Muscle of back (tissue), 3 donors: ENCODE measurements at regions not wholly inside any gene's neighbourhood (a gene's known extent, or its start where the extent isn't known, plus 50 kb on each side); places are given as distances from the start of the nearest gene placed in this dataset.
"Not testable (repeated sequence)": the region's sequence is repeated elsewhere in the genome, so short reads cannot be mapped to it uniquely, and the experiment has no call there.

Source experiments
- DNase-seq, 3 donors: peaks; one replicate each; pipeline versions ENCODE4 v3.0.0 to v3.0.0-alpha.2; 2013

DNA sequence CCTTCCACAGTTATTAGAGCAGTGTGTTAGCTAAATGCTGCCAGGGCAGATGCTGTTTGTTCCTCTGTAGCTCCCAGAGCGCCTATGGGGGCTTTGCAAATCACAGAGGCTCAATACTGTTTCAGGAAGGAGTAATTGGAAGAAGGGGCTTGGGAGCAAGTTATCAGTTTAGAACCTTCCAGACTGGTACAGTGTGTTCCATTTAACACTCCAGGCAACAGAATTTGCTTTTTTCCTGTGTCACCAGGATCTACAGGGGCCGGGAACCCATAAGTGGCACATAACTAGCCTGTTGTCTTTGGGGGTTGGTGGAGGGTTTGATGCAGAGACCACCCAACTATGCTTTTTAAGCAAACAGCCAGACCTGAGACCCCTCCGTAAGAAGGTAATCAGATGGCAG, 307.3 kb upstream of the KCNN2 start:
- peak in 2 of 3 donors; percentile 5 to 29 for DNase-seq

DNA sequence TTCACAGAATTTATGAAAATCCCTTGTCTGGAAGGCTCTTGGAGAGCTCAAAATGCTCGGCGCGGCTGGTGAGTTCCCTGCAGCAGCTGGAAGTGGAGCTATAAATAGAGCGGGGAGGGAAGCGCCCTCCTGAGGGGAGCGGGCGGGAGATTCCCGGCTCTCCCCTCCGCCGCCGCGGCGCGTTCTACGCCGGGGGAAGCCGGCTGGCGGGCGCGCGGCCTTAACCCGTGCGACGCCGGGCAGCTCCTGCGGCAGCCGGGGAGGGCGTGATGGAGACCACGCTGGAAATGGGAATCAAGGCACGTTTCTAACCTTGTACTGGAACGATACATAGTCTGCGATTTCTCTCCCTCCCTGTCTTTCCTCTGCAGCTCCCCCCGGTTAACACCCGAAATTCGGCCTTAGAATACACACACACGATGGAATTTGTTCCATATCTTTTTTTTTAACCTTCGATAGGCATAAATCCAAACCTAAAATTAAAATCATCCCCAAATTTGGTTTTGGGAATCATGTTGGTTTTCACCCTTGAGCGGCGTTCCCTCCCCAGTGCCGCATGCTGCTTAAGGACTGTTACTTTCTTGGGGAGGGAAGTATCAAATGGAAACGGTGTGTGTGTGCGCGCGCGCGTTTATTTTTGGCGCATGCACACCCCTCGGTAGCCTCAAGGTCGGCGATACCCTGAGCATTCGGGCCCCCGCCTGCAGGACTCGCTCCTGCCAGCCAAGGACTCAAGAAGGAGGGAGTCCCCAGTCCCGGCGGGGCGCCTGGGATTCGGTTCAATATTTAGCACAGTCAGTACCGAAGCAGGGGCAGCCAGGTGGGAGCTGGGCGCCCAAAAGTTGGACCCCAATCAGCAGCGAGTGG, 306.3 kb upstream of the KCNN2 start:
- DNase-seq = peak; percentile 77 to 91 (median 86)

DNA sequence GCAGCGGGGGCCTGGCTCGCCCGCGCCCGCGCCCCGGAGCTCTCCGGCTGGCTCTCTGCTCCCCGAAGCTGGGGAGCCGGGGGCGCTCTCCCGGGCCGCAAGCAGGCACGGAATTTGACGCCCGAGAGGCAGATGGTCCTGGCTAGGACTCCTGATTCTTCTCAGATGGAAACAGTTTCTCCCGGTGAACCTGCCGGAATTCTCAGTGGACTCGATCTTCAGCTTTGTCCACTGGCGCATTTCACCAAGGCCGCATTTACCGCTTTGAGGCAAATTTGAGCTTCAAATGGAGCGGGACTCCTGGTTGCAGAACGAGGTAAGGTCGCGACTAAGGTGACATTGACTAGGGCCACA, 305.7 kb upstream of the KCNN2 start:
- no peak for DNase-seq

DNA sequence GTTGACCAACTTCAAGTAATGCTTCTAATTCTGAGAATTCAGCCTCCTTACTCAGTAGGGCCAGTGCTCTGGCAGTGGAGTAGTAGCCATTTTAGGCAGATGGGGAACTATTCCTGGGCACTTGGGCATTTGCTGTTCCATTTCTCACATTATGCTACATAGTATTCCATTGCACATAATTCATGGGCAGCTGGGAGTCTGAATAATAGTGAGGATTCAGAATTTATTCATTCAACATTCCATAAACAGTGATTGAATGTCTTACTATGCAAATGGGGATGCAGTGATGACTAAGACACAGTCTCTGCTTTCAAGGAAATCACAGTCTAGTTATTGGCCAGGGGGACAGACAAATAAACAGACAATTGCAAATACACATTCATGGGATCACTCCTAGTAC, 301.0 kb upstream of the KCNN2 start:
- DNase-seq = no peak

DNA sequence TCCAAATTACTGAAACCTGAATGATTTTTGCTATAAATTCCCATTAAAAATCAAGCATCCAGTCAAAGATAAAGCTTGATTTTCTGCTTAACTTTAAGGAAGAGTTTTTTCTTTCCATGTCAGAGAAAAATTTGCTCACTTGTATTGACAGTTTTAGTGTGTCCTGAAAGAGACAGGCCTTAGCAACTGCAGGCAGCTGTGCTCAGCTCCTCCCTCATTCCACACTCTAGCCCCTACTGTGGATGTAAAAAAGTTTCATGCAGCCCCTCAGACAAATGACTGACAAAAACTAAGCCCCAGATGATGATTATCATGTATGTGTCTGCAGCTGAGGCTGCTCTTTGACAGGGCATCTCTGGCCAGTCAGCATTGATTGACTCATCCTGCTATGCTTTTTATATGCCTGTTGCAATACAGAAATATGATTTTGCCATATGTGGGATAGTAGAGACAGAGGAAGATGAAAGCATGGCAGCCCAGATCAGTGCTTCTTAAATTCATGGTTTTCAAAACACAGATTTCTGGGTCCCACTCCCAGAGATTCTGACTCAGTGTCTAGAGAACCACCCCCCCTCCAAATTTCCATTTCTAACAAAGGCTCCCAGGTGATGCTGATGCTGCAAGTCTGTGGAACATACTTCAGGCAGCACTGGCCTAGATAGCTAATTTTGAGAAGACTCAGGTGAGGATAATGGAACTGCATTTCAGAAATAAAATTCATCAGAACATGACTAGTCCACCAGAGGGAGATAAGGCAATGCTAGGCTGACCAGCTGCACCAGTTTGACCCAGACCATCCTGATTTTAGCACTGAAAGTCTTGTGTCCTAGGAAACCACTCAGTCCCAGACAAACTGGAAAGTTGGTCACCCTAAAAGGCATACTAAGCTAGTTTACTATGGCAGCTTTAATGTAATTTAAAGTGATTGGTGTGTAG, 298.7 kb upstream of the KCNN2 start:
- DNase-seq = no peak

DNA sequence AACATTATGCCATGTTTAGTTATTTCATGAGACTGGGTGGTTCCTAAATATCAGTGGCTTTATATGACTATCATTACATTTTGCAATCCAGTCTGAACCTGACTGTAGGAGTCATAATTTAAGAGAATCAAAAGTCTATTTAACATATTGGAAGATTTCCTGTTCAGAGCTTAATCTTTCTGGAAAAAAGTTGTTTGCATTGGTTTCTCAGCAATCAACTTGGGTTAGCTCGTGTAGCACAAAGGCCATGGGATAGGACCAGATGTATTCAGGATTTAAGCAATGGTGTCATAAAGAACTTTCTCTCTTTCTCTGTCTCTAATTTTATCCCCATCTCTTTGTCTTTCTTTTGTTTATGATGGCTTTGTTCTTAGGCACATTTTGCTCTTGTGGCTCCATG, 296.0 kb upstream of the KCNN2 start:
- DNase-seq = no peak

DNA sequence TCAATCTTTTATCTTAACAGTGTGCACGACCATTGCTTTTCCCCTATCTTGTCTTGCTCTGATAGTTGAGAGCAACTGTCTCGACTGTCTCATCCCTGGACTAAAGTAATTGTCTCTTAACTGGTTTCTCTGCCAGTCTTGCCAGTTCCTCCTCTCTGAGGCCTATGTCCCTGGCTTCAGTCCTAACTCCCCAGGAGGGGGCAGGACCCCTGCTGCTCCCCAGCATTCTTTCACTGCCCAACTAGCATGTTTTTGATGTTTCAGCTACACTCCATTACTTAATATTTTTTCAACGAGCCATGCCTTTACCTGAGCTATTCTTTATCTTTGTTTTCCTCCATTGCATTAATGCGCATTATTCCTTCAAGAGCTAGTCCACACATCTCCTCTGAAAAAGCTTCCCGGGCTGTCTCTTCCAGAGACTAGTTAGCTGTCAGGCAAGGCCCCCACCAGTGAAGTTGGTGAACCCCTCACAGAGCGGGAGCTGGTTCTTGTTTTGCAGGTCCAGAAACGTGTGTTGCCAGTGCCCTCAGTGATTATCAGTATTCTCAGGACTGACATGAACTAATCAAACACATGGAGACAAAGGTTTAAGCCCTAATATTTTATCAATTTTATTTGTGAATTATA, 291.7 kb upstream of the KCNN2 start:
- no peak for DNase-seq

DNA sequence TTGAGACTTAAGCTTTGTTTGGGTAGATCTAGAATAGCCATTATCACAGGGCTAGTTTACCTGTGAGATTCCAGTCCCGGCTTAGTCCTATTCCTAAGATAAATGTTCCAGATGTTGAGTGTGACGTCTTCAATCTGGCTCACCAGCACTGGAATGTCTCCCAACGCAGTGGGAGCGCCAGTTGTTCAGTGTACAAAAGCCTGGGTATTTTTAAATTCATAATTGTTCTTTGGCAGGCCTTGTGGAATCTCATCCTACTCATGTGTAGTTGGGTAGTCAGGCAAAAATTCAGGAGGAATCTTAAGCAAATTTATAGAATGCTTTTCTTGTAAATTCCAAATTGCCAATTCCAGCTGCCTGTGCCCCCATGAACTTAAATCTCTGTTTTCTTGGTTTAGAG, 272.6 kb upstream of the KCNN2 start:
- DNase-seq = peak in 2 of 3 donors; percentile 9 to 23

DNA sequence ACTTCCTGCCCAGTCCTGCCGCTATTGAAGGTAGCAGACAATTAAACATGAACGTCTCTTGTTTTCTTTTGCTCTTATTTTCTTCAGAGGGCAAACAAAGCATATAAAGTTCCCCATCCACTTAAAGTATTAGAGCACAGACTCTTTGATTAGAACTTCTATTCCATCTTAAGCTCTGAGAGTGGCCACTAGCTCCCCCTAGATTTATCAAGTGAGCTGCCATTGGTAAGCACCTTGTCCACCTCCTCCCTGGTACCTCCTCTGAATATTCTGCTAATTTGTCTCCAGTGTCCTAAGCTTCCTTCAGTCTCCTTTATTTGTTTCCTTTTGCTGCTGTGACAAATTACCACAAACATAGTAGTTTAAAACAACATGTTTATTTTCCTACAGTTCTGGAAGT, 264.3 kb upstream of the KCNN2 start:
- no peak for DNase-seq

DNA sequence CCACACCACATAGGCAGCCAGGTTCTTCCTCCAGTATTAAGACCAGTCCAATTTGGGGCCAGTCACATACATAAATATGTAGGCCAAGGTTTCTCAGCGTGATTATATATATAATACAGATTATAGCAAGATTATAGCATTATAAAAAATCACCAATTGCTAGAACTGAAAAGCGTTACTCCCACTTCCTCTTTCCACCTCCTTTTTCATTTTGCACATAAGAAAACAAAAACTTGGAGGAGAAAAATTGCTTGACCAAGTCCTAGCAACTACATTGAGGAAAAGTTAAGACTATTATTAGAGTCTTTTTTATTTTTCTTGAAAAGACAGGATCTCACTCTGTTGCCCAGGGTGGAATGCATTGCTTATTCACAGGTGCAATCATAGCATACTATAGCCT, 262.7 kb upstream of the KCNN2 start:
- DNase-seq = no peak

DNA sequence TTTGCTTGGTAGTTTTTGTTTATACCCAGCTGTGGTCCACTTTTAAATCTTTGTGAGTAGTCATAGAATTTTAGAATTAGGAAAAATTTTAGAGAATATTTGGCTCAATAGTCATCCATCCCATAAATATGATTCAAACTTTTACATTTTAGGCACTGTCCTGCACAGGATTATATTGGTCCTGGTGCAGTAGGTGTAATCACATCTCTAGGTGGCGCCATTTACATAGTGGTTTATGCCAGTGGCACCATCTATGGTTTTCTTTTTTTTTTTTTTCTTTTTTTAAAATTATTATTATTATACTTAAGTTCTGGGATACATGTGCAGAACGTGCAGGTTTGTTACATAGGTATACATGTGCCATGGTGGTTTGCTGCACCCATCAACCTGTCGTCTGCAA, 260.7 kb upstream of the KCNN2 start:
- peak in 1 of 3 donors; percentile 5 for DNase-seq

DNA sequence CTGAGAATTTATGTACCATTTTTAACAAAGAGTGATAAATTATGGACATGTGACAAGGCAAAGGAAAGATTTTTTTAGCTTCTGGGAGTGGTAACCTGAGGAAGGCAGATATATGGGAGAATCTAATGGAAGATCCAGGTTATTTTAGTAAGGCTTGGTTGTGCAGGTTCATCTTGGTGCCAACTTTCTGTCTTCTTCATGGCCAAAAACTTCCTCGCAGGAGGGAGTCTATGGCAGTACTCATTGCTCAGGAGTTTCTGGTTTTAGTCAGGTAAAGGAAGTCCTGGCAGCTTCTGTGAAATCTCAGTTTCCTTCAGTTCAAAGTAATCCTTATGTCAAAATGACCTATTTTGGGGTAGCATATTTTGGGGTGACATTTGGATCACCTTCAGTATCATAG, 248.3 kb upstream of the KCNN2 start:
- no peak for DNase-seq

DNA sequence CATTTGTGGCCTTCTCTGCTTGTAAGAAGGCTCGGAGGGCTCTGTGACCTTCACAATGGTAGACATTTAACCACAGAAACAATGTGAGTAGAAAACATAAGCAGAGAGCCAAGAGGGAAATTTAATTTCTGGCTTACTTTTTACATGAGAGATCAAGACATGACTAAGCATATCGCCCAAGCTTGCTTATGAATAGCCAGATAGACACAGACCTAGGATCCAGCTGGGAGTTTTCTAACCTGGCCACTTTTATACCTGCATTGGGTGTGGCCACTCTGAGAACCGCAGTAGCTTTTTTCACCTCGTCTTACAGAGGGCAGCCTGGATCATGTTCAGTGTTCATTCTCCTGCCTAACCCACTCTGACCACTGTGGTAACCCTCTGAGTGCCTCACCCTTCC, 244.9 kb upstream of the KCNN2 start:
- no peak for DNase-seq

DNA sequence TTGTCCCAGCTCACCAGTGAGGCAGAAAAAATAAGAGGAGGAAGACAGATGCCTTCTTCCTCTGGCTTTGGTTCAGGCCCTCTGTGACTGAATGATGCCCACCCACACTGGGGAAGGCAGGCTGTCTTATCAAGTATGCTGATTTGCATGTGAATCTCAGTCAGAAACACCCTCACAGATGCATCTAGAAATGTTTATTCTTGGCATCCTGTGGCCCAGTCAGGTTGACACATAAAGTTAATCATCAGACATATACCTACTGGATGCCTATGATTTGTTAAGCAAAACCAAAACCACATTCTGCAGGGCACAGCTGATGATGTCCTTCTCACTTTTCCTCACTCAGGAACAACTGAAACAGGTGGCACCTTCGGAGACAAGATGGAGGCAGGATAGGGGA, 243.4 kb upstream of the KCNN2 start:
- DNase-seq = no peak

DNA sequence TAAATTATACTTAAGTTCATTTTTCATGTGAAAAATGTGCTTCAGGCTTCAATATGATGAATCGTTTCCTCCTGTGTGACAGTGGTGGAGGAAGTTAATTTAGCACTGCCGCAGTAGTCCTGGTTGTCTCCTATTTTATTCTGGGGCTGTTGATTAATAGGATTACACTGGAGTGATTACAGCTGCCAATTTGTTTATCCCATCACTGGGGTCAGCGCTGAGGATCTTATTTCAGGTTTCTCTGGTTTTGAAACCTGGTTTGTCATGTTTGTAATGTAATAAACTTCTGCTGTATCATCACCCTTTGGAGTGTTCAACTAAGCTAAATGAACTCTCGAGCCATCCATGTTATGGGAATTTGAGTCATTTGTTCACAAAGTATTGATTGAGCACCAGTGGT, 241.7 kb upstream of the KCNN2 start:
- no peak for DNase-seq

DNA sequence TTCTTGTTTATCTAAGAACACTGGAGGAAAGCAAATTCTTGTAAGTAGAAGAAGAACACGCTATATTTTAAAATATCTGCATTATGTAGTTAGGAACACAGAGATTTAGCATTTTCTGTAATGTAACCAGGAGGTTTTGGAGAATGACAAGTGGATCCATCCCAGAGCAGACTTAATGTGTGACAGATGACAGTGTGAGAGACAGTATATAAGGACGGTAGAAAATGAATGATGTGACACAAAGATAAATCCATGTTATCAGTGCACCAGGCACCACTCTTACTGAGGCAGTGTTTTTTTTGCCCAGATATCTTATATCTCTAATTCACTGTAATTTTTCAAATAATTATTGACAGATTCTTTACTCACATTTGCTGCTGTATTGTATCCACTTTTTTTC, 239.0 kb upstream of the KCNN2 start:
- DNase-seq = no peak

DNA sequence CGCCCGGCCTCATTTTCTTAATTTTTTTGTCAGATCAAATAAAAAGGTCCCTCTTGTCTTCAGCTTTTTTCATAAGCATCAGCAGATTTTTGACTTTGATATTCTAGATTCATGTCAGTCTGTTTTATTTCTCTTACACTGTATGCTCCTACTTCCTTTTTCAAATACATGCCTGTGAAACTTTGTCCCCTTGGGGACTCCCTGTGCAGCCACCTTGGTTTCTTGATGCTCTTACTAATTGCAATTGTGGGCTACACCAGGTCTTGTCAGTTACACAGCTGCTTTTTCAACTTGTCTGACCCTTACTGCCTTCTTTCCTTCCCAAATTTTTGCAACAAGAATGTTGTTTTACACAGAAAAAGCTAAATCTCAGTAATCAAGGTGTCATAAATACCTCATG, 238.2 kb upstream of the KCNN2 start:
- no peak for DNase-seq

DNA sequence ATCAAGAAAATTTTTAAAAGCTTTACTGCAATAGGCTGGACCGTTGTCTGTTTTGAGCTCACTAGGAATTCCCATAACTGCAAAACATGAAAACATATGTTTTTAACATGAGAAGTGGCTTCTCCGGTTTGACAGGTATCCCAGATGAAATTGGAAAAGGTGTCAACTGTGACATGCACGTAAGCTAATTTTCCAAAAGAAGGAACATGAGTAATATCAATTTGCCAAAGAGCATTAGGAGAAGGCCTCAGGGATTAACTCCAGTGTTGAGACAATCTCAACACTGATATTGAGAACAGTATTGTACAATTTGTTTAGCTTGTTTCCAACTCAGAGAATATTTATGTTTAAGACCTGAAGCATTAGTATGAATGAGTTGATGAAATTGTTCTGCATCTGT, 215.5 kb upstream of the KCNN2 start:
- no peak for DNase-seq

DNA sequence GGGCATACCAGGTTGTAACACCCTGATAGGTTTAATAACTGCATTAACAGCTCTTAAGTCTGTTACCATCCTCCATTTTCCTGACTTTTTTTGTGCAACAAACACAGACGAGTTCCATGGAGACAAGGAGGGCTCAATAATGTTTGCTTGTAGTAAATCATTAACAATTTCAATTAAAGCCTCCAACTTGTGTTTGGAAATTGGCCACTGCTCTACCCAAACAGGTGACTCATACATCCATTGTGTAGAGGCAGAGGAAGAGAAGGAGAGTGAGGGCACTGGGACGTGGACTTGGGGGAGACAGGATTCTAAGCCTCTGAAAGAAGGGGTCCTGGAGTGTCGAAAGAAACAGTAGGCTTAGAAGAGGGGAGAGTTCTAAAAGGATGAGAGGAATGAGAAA, 213.6 kb upstream of the KCNN2 start:
- DNase-seq = no peak

DNA sequence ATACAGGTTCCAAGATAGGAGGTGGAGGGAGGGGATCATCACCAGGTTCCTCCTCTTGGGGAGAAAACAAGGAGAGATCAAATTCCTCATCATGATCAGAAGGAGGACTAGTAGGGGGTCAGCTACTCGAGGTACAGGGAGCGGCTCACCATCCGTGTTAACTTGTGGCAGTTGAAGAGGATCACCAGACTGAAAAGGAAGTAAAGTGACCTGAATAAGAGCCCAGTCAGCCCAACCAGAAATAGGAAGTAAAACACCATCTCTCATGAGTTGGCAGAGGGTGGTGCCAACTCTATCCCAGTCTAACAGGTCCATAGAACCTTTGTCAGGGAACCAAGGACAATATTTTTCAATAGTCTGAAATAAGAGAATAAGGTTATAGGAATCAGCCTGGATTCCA, 213.1 kb upstream of the KCNN2 start:
- DNase-seq = not testable (repeated sequence)

DNA sequence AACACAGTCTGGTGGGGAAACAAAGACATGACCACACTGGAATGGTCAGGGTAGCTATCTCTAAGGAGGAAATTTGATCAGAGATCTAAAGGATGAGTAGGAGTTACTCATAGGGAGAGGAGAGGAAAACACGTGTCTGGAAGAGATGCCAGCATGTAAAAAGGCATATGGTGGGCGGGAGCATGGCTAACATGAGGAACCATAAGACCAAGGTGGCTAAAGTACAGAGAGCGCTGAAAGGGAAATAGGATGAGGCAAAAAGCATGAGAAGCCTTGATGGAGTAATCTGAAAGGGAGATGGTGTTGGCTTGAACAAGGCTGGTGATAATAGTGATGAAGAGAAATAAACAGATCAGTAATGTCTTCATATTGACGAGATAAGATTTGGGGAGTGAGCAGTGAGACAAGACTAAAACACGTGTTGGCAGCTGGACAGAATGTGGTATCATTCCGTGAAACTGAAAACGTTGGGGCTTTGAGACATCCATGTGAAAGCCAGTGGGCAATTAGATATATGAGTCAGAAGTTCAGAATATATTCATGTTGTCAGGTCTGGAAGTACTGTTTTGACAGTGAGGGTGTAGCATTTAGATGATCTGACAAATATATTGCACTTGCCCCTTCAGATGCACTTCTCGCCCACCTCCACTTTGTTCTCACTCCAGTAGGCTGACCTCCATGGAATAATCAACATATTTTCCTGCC, 209.1 kb upstream of the KCNN2 start:
- DNase-seq = no peak

DNA sequence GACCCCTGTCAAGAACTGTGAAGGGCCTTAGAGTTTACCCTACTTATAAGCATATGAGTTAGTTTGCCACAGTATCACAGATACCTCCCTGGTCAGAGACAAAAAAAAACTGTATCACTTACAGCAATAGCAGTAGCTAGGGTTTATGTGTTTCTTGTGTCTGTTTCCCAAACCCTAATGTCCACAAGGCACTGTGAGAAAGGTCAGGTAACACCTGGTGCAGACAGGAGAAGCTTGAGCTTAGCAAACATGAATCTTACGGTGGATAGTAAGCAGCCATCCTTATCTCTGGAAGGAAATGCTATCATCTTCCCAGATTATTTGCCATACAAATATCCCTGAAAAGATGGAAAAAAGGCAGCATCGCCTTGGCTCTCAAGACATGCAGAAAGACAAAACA, 208.5 kb upstream of the KCNN2 start:
- no peak for DNase-seq
